Fibroblast of lung (primary cell): ENCODE measurements at regions not wholly inside any gene's neighbourhood (a gene's known extent, or its start where the extent isn't known, plus 50 kb on each side); places are given as distances from the start of the nearest gene placed in this dataset.

Experiments
- EZH2 ChIP-seq: IDR thresholded peaks from 2 replicates; pipeline ENCODE4 v1.5.1; 2012; ENCODE audit warnings: low read length, control low read depth, mild to moderate bottlenecking; ENCODE audit errors: missing control alignments
- TF ChIP-seq, protein P1 (sequence below), 2 donors: IDR thresholded peaks in 1 of 2; conservative IDR thresholded peaks in 1 of 2; 1 replicate in 1 of 2; 2 replicates in 1 of 2; pipeline ENCODE4 v1.5.1; 2011 to 2012; ENCODE audit warnings: low read length in 2 of 2, control low read depth in 1 of 2, inconsistent platforms in 1 of 2, low read depth in 1 of 2, mild to moderate bottlenecking in 1 of 2

DNA sequence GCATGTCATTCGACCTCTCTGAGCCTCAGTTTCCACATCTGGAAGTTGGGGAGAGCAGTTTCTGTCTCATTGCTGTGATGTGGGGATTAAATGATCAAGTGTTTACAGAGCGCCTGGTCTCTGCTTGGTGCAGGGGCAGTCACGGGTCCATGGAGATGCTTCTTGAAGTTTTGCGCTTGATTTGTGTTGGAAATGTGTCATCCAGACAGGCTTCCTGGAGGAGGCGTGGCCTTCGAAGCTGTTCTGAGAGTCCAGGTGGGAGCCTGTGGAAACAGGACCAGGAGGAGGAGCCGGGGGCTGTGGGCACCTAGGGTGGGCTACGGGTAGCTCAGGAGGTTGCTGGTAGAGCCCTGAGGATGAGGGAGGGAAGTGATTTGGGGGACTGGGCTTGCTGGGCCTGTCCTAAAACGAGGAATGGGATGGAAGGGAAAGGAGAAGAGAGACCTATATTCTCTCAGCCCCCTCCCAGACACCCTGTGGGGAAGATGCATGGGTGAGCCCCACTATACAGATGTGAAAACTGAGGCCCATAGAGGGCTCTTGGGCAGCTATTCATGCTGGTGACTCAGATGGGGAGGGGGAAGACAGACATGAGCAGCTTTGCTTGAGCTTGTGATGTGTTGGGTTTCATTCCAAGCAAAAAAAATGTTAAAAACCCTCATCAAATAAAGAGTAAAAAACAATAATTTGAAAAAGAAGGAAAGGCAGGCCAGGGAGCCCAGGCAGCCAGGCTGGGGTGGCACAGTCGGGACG is 107.2 kb upstream of the WNT4 start:
- TF ChIP-seq EZH2: no peak
- TF ChIP-seq, protein P1, sequence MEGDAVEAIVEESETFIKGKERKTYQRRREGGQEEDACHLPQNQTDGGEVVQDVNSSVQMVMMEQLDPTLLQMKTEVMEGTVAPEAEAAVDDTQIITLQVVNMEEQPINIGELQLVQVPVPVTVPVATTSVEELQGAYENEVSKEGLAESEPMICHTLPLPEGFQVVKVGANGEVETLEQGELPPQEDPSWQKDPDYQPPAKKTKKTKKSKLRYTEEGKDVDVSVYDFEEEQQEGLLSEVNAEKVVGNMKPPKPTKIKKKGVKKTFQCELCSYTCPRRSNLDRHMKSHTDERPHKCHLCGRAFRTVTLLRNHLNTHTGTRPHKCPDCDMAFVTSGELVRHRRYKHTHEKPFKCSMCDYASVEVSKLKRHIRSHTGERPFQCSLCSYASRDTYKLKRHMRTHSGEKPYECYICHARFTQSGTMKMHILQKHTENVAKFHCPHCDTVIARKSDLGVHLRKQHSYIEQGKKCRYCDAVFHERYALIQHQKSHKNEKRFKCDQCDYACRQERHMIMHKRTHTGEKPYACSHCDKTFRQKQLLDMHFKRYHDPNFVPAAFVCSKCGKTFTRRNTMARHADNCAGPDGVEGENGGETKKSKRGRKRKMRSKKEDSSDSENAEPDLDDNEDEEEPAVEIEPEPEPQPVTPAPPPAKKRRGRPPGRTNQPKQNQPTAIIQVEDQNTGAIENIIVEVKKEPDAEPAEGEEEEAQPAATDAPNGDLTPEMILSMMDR (conservative IDR thresholded peaks at IDR 0.05 in 1 of 2, IDR thresholded peaks at IDR 0.05 in 1 of 2; ENCODE audit: low read depth in 1 of 2, low read length in 2 of 2): no peak
